Gastroesophageal sphincter (tissue), 4 donors: ENCODE measurements at regions not wholly inside any gene's neighbourhood (a gene's known extent, or its start where the extent isn't known, plus 50 kb on each side); places are given as distances from the start of the nearest gene placed in this dataset.
"Not testable (repeated sequence)": the region's sequence is repeated elsewhere in the genome, so short reads cannot be mapped to it uniquely, and the experiment has no call there.

Experiments
- ATAC-seq: fragments of 150-250 bp; one replicate; pipeline ENCODE4 v1.9.1; 2016; ENCODE audit warnings: mild to moderate bottlenecking, moderate library complexity
- H3K27ac ChIP-seq, 4 donors: fragments of 200-600 bp; sonication (generic) in 3 of 4; 1 replicate in 3 of 4; 2 replicates in 1 of 4; pipeline ENCODE4 v1.5.1; 2016 to 2019
- H3K27me3 ChIP-seq: fragments of 200-600 bp; sonication (generic); one replicate; pipeline ENCODE4 v1.5.1; 2019
- H3K36me3 ChIP-seq, 2 donors: fragments of 200-600 bp; sonication (generic); one replicate each; pipeline ENCODE4 v1.5.1; 2019; ENCODE audit warnings: control low read depth in 1 of 2
- H3K4me1 ChIP-seq, 3 donors: fragments of 200-600 bp; sonication (generic); 1 replicate in 2 of 3; 2 replicates in 1 of 3; pipeline ENCODE4 v1.5.1; 2016 to 2019; ENCODE audit warnings: control low read depth in 2 of 3
- H3K4me3 ChIP-seq, 2 donors: fragments of 200-600 bp; sonication (generic); one replicate each; pipeline ENCODE4 v1.5.1; 2019; ENCODE audit warnings: mild to moderate bottlenecking in 1 of 2, moderate library complexity in 1 of 2
- H3K9me3 ChIP-seq, 3 donors: fragments of 200-600 bp; sonication (generic); one replicate each; pipeline ENCODE4 v1.5.1; 2017 to 2019; ENCODE audit warnings: control low read depth in 2 of 3
- CTCF ChIP-seq, 4 experiments: fragments of 200-600 bp in 2 of 4; fragments of 450-650 bp in 2 of 4; sonication (generic) in 1 of 4; IDR thresholded peaks; one replicate each; pipeline ENCODE4 v1.5.1; 2017 to 2019; ENCODE audit warnings: antibody characterized with exemption in 4 of 4, mild to moderate bottlenecking in 2 of 4, moderate library complexity in 2 of 4
- EP300 ChIP-seq: sonication (generic); formaldehyde crosslinking; IDR thresholded peaks from one replicate; pipeline ENCODE4 v1.6.1; 2017; ENCODE audit warnings: antibody characterized with exemption, mild to moderate bottlenecking
- POLR2A ChIP-seq, 2 donors: fragments of 450-650 bp; IDR thresholded peaks; one replicate each; pipeline ENCODE4 v1.6.1; 2017; ENCODE audit warnings: antibody characterized with exemption in 2 of 2, mild to moderate bottlenecking in 2 of 2, moderate library complexity in 1 of 2
- POLR2AphosphoS5 ChIP-seq: sonication (generic); formaldehyde crosslinking; IDR thresholded peaks from one replicate; pipeline ENCODE4 v1.6.1; 2017; ENCODE audit warnings: antibody characterized with exemption
- WGBS, 2 donors: methylation state at CpG; one replicate each; pipeline ENCODE4 v1.1.5; 2018; ENCODE audit warnings: low coverage in 1 of 2; 5-methylcytosine and 5-hydroxymethylcytosine counted together

GRCh38 chr3:177710506-177710905 is 513.2 kb upstream of the TBL1XR1 start:
- TF ChIP-seq POLR2A (IDR thresholded peaks at IDR 0.05) (no peak), POLR2AphosphoS5 (no peak)
- H3K4me1 ChIP-seq, result peaks cover 3 to 55% (median 14%) of the 10 kb centered on the region in 3 donors
- no peaks in the 10 kb centered on the region for H3K36me3 ChIP-seq
- H3K27ac ChIP-seq, result no peak overlapping the region
- no peak overlapping the region for H3K4me3 ChIP-seq
- H3K27me3 ChIP-seq, result no peaks in the 10 kb centered on the region
- H3K9me3 ChIP-seq, result no peaks in the 10 kb centered on the region
- ATAC-seq, result no peak

- Histone ChIP-seq H3K4me3 (no peak overlapping the region), H3K27ac (no peak overlapping the region), H3K36me3 (no peaks in the 10 kb centered on the region), H3K9me3 (no peaks in the 10 kb centered on the region), H3K4me1 (peaks cover 3 to 44% (median 8%) of the 10 kb centered on the region in 3 donors), H3K27me3 (no peaks in the 10 kb centered on the region)
- WGBS, 2 donors, result 75 to 82% methylated on average over 3 to 4 of the region's 4 CpGs
- TF ChIP-seq CTCF (IDR thresholded peaks at IDR 0.05) (no peak), EP300 (no peak), POLR2A (IDR thresholded peaks at IDR 0.05) (no peak), POLR2AphosphoS5 (no peak)
- ATAC-seq, result no peak
These were observed 514.4 kb upstream of the TBL1XR1 start for GRCh38 chr3:177711637-177712036.

- 39 to 61% methylated on average over 2 to 3 of the region's 3 CpGs for WGBS, 2 donors
- TF ChIP-seq POLR2A (IDR thresholded peaks at IDR 0.05), result no peak
- TF ChIP-seq CTCF (IDR thresholded peaks at IDR 0.05), result no peak
- TF ChIP-seq EP300, result no peak
- TF ChIP-seq POLR2AphosphoS5, result no peak
- peak overlapping the region; percentile 29 to 51 (median 38) for H3K27ac ChIP-seq
- H3K4me1 ChIP-seq, result peaks cover 3 to 40% (median 8%) of the 10 kb centered on the region in 3 donors
- H3K36me3 ChIP-seq, result no peaks in the 10 kb centered on the region
- no peak for ATAC-seq
- H3K4me3 ChIP-seq, result no peak overlapping the region
- H3K27me3 ChIP-seq, result no peaks in the 10 kb centered on the region
- H3K9me3 ChIP-seq, result no peaks in the 10 kb centered on the region
These were observed 516.9 kb upstream of the TBL1XR1 start for GRCh38 chr3:177713928-177714900.

- ATAC-seq, result no peak
- H3K27ac ChIP-seq, result peak overlapping the region in 1 of 4 donors; percentile 44
- no peaks in the 10 kb centered on the region for H3K9me3 ChIP-seq
- H3K4me3 ChIP-seq, result no peak overlapping the region
- TF ChIP-seq POLR2A (IDR thresholded peaks at IDR 0.05), result no peak
- no peak for TF ChIP-seq POLR2AphosphoS5
- H3K36me3 ChIP-seq, result no peaks in the 10 kb centered on the region
- peaks cover 3 to 40% (median 8%) of the 10 kb centered on the region in 3 donors for H3K4me1 ChIP-seq
- 40 to 48% methylated on average over 3 of the region's 3 CpGs for WGBS, 2 donors
- H3K27me3 ChIP-seq, result no peaks in the 10 kb centered on the region
These were observed 517.7 kb upstream of the TBL1XR1 start for GRCh38 chr3:177714945-177715344.

GRCh38 chr3:177715980-177716379 is 518.7 kb upstream of the TBL1XR1 start:
- ATAC-seq, result no peak
- Histone ChIP-seq H3K4me3 (no peak overlapping the region), H3K27ac (no peak overlapping the region), H3K36me3 (no peaks in the 10 kb centered on the region), H3K27me3 (no peaks in the 10 kb centered on the region), H3K9me3 (no peaks in the 10 kb centered on the region), H3K4me1 (peaks cover 3 to 33% (median 8%) of the 10 kb centered on the region in 3 donors)
- TF ChIP-seq POLR2A (IDR thresholded peaks at IDR 0.05) (no peak), CTCF (IDR thresholded peaks at IDR 0.05) (no peak), POLR2AphosphoS5 (no peak), EP300 (no peak)
- WGBS, 2 donors, result 71% methylated on average over 3 of the region's 3 CpGs

- WGBS, 2 donors, result 94 to 100% methylated on average over 2 to 3 of the region's 3 CpGs
- not testable (repeated sequence) for ATAC-seq, H3K4me3 ChIP-seq, H3K9me3 ChIP-seq, H3K36me3 ChIP-seq, H3K27me3 ChIP-seq
- H3K27ac ChIP-seq, result peak overlapping the region in 1 of 4 donors; percentile 73
- H3K4me1 ChIP-seq, result peaks cover 13 to 41% (median 23%) of the 10 kb centered on the region in 3 donors
These were observed 523.6 kb upstream of the TBL1XR1 start for GRCh38 chr3:177720927-177721326.
